HG03095 (cell line): ENCODE measurements at regions not wholly inside any gene's neighbourhood (a gene's known extent, or its start where the extent isn't known, plus 50 kb on each side); places are given as distances from the start of the nearest gene placed in this dataset.

Experiments used
- ATAC-seq: cut with Tn5 transposase; IDR thresholded peaks from one replicate; pipeline ENCODE4 v1.9.1; 2021; ENCODE audit warnings: moderate library complexity; ENCODE audit not compliant: unreplicated experiment

- no peak for ATAC-seq
These were observed 326.4 kb downstream of the TGFB2 start for GRCh38 chr1:218671573-218671972.

DNA sequence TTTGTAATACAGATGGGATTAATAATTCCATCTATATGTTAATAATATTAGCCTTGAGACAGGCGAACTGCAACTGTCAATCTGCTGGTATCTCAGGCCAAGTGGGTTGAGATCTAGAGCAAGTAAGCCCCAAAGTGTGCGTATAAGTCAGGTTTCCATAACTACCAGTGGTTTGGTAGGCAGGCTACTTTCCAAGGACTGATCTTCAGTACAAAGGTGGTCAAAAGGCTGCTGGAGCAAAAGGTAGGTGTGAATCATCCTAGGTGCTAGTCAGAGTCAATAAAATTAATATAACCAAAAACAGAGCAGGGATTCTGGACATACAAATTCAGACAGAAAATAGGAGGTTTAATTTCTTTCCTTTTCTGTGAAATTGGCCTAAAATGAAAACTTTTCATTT lies 328.0 kb downstream of the TGFB2 start:
- ATAC-seq: no peak

- no peak for ATAC-seq
These were observed 329.2 kb downstream of the TGFB2 start for GRCh38 chr1:218674280-218674773.

- no peak for ATAC-seq
These were observed 331.9 kb downstream of the TGFB2 start for GRCh38 chr1:218677026-218677425.

DNA sequence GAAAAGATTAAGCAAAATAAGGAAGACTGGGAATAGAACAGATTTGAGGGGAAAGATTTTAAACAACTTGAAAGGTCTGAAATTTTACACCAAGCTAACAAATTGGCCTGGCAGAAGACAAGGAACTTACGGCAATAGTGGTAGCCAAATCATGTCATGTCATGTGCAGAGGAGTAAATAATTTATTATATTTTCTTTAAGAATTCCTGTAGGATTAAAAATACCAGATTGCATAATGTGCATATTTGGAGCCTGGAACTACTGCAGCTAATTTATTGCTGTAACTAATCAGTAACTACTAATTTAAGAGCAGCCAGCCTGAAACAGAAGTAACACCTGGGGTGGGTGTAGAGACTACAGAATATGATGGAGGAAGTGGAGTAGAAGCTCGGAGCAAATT lies 334.3 kb downstream of the TGFB2 start:
- no peak for ATAC-seq

- ATAC-seq: no peak
These were observed 335.0 kb downstream of the TGFB2 start for GRCh38 chr1:218679988-218680748.

DNA sequence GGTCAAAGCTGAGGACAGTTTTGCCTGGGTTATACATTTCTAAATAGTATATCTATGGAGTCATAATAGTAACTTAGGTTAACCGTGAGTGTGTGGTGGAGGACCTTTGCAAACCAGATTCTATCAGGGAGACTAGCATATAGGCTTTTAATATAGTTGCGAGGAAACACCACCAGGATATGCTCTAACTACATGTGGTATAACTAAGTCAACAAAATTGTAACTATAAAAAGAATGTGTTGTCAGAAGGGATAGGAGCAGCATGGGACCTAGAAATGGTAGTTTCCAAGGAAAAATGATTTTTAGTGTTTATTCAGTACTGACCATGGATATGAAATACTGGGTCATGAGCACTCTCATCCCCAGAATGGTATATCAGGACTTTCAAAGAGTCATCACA lies 338.1 kb downstream of the TGFB2 start:
- ATAC-seq: no peak

- ATAC-seq: no peak
These were observed 341.1 kb downstream of the TGFB2 start for GRCh38 chr1:218686258-218686657.

GRCh38 chr1:218686761-218687160 lies 341.6 kb downstream of the TGFB2 start:
- ATAC-seq: no peak

- no peak for ATAC-seq
These were observed 347.7 kb downstream of the TGFB2 start for GRCh38 chr1:218692808-218693207.

- ATAC-seq: no peak
These were observed 348.5 kb downstream of the TGFB2 start for GRCh38 chr1:218693599-218693998.

GRCh38 chr1:218694085-218694484 lies 348.9 kb downstream of the TGFB2 start:
- ATAC-seq: no peak

DNA sequence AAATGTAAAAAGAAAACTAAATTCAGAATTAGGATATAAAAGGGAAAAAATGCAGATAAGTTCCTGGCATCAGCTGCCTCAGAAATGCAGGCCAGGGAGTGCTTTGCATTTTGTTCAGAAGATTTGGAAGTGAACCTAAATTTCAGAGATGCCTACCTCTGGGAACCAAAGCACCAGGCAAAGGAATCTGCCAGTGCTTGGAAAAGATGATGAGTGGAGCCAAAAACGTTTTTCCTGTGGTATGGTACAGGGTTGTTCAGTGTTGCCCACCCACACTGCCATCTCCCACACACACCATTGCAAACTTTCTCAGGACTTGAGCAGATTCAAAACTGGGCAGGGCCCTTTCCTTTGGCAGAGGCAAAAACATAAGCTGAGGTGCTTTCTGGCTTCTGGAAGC lies 349.5 kb downstream of the TGFB2 start:
- no peak for ATAC-seq

GRCh38 chr1:218695525-218695924 lies 350.4 kb downstream of the TGFB2 start:
- no peak for ATAC-seq

DNA sequence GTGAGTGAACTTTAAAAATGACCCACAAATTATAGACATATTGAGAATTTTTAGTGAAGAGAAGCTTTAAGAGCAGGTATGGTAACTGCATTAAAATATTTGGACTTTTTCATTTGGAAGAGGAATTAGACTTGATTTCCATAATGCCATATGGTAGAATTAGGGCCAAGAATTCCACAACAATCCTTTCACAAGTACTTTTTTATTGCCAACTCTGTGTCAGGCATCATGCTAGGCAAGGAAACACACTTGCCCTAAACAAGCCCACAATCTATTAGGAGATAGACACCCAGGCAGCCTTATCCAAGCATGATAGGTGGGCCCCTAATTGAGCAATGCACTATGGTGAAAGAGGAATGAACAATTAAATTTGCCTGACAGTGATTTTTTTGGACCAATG lies 353.0 kb downstream of the TGFB2 start:
- no peak for ATAC-seq

DNA sequence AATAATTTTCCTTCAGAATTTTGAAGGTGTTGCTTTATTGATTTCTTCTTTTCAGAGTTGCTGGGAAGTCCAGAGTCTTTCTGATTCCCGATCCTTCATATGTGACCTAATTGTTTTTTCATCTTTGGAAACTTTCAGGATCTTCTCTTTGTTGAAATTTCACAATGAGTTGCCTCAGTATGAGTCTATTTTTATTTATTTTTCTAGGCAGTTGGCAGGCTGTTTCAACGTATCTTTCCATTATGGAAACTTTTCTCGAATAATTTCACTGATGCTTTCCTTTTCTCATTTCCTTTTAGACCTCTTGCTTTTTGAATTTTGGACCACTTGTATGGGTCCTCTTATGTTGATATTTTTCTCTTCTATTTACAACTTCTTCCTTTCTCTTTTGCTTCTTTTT lies 354.3 kb downstream of the TGFB2 start:
- no peak for ATAC-seq

- no peak for ATAC-seq
These were observed 354.7 kb downstream of the TGFB2 start for GRCh38 chr1:218699865-218700264.

DNA sequence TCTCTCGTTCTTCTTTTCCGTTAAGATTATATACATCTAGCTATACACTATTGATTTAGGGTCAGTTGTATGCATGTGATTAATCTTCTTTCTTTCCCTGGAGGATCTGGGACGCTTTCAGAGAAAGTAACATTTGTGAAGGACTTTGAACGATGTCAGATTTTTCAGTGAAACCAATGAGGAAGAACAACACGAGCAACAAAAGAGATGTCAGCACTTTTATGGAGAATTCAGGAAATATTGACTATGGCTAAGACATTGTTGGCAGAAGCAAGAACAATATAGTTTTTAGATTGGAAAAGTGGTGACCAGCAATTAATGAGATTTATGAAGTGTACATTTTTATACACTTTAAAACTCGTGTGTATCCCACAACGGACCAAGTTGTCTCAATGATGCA lies 355.5 kb downstream of the TGFB2 start:
- no peak for ATAC-seq

GRCh38 chr1:218701131-218701530 lies 356.0 kb downstream of the TGFB2 start:
- ATAC-seq: no peak

GRCh38 chr1:218702775-218703174 lies 357.6 kb downstream of the TGFB2 start:
- no peak for ATAC-seq

DNA sequence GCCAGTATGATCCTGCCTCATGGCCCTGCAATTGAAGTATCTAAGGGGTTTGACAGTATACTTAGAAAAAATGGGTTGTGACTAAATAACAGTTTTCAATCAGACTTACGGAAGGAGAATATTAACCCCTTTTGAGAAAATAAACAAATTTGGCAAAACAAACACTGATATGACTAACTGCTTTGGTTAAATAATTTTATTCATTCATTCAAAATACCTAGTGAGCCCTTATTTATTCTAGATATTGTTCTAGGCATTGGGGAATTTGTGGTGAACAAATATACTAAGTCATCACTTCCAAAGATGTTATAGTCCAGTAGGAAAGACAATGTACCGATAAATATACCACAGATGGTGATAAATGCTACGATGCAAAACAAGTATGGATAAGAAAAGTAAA lies 358.7 kb downstream of the TGFB2 start:
- no peak for ATAC-seq

DNA sequence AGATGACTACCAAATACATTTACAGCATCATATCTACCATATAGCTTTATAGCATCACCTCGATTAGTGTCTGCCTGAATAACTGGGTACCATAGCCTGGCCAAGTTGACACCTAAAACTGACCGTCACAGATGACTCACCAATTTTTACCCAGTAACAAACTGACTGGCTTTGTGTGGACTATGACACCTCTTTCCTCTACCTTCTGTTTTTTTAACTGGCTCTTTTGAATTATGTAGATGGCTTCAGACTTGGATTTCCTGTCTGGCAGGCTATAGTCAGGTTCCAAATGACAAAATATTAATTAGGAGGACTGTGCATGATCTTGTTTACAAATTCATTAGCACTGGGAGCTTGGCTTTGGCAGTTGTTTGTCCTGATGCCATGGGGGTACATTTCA lies 360.3 kb downstream of the TGFB2 start:
- ATAC-seq: no peak
